ENCODE measurements at regions not wholly inside any gene's neighbourhood (a gene's known extent, or its start where the extent isn't known, plus 50 kb on each side); places are given as distances from the start of the nearest gene placed in this dataset.

- DNase-seq: peak; percentile 30
Measured at GRCh38 chr5:168006456-168007130, 284.9 kb upstream of the WWC1 start.

GRCh38 chr5:168007286-168007685 lies 284.2 kb upstream of the WWC1 start:
- DNase-seq: no peak

- no peak for DNase-seq
Measured at GRCh38 chr5:168008555-168008954, 282.9 kb upstream of the WWC1 start.

- no peak for DNase-seq
Measured at GRCh38 chr5:168011096-168011495, 280.3 kb upstream of the WWC1 start.

- DNase-seq: no peak
Measured at GRCh38 chr5:168012006-168012405, 279.4 kb upstream of the WWC1 start.

- DNase-seq: no peak
Measured at GRCh38 chr5:168013546-168013945, 277.9 kb upstream of the WWC1 start.

GRCh38 chr5:168014433-168015123 lies 276.9 kb upstream of the WWC1 start:
- no peak for DNase-seq

- no peak for DNase-seq
Measured at GRCh38 chr5:168015506-168015905, 275.9 kb upstream of the WWC1 start.

- no peak for DNase-seq
Measured at GRCh38 chr5:168017313-168017712, 274.1 kb upstream of the WWC1 start.

- DNase-seq: no peak
Measured at GRCh38 chr5:168019143-168019542, 272.3 kb upstream of the WWC1 start.

- no peak for DNase-seq
Measured at GRCh38 chr5:168020542-168021294, 270.7 kb upstream of the WWC1 start.

- no peak for DNase-seq
Measured at GRCh38 chr5:168022446-168023169, 268.8 kb upstream of the WWC1 start.

GRCh38 chr5:168023191-168023590 lies 268.3 kb upstream of the WWC1 start:
- peak; percentile 86 for DNase-seq

GRCh38 chr5:168024306-168024705 lies 267.1 kb upstream of the WWC1 start:
- no peak for DNase-seq

GRCh38 chr5:168027007-168027406 lies 264.4 kb upstream of the WWC1 start:
- DNase-seq: no peak

GRCh38 chr5:168030912-168031311 lies 260.5 kb upstream of the WWC1 start:
- no peak for DNase-seq

GRCh38 chr5:168031614-168032013 lies 259.8 kb upstream of the WWC1 start:
- DNase-seq: no peak

GRCh38 chr5:168039039-168039438 lies 252.4 kb upstream of the WWC1 start:
- no peak for DNase-seq

GRCh38 chr5:168039566-168040248 lies 251.7 kb upstream of the WWC1 start:
- DNase-seq: no peak

- no peak for DNase-seq
Measured at GRCh38 chr5:168041583-168041982, 249.9 kb upstream of the WWC1 start.

GRCh38 chr5:168042284-168043068 lies 249.0 kb upstream of the WWC1 start:
- DNase-seq: peak; percentile 45

- no peak for DNase-seq
Measured at GRCh38 chr5:168046163-168046562, 245.3 kb upstream of the WWC1 start.

All from right hindlimb (tissue), 1 donor.